GM23338 (cell line): ENCODE measurements at regions not wholly inside any gene's neighbourhood (a gene's known extent, or its start where the extent isn't known, plus 50 kb on each side); places are given as distances from the start of the nearest gene placed in this dataset.

Experiments used
- ATAC-seq: fragments of 200-7000 bp; cut with Tn5 transposase; 3 replicates; pipeline ENCODE4 v1.9.1; 2020
- DNase-seq: peaks from one replicate; pipeline ENCODE4 v3.0.0-alpha.2; 2015; ENCODE audit warnings: low spot score
- H2AFZ ChIP-seq: fragments of 200-600 bp; sonication (generic); 2 replicates; pipeline ENCODE4 v1.8.0; 2016; ENCODE audit warnings: antibody characterized with exemption, mild to moderate bottlenecking, moderate library complexity
- H3F3A ChIP-seq: fragments of 200-600 bp; sonication (generic); replicated peaks from 2 replicates; pipeline ENCODE4 v1.8.0; 2017; ENCODE audit warnings: antibody characterized with exemption, mixed run types, low read depth
- H3K27ac ChIP-seq: fragments of 200-600 bp; sonication (generic); 2 replicates; pipeline ENCODE4 v1.6.1; 2016; ENCODE audit warnings: low read depth
- H3K27me3 ChIP-seq: fragments of 200-600 bp; sonication (generic); 2 replicates; pipeline ENCODE4 v1.8.0; 2016; ENCODE audit warnings: mild to moderate bottlenecking, mixed run types, moderate library complexity; ENCODE audit not compliant: insufficient read depth
- H3K36me3 ChIP-seq: fragments of 200-600 bp; sonication (generic); 2 replicates; pipeline ENCODE4 v1.8.0; 2016; ENCODE audit warnings: mild to moderate bottlenecking; ENCODE audit not compliant: insufficient read depth
- H3K4me1 ChIP-seq: fragments of 200-600 bp; sonication (generic); 2 replicates; pipeline ENCODE4 v1.8.0; 2016; ENCODE audit warnings: mild to moderate bottlenecking, moderate library complexity; ENCODE audit not compliant: insufficient read depth
- H3K4me2 ChIP-seq: fragments of 200-600 bp; sonication (generic); 2 replicates; pipeline ENCODE4 v1.7.1; 2017; ENCODE audit warnings: mixed run types
- H3K4me3 ChIP-seq: fragments of 200-600 bp; sonication (generic); 2 replicates; pipeline ENCODE4 v1.6.1; 2016; ENCODE audit warnings: mixed run types
- H3K79me2 ChIP-seq: fragments of 200-600 bp; sonication (generic); replicated peaks from 2 replicates; pipeline ENCODE4 v1.8.0; 2017; ENCODE audit warnings: mild to moderate bottlenecking; ENCODE audit not compliant: insufficient read depth
- H3K9me2 ChIP-seq: fragments of 200-600 bp; sonication (generic); 2 replicates; pipeline ENCODE4 v1.8.0; 2017; ENCODE audit not compliant: insufficient read depth
- H4K20me1 ChIP-seq: fragments of 200-600 bp; sonication (generic); replicated peaks from 2 replicates; pipeline ENCODE4 v1.8.0; 2017; ENCODE audit warnings: mild to moderate bottlenecking; ENCODE audit not compliant: insufficient read depth
- H3K27ac Mint-ChIP-seq: 2 replicates; pipeline ENCODE4 v1.8.0; 2020; ENCODE audit warnings: inconsistent platforms, mild to moderate bottlenecking, moderate library complexity, mixed read lengths
- H3K27me3 Mint-ChIP-seq: 3 replicates; pipeline ENCODE4 v1.8.0; 2022; ENCODE audit warnings: low read depth, mild to moderate bottlenecking, moderate library complexity, mixed read lengths, inconsistent platforms; ENCODE audit not compliant: insufficient read depth, poor library complexity
- H3K36me3 Mint-ChIP-seq: 3 replicates; pipeline ENCODE4 v1.8.0; 2021; ENCODE audit warnings: low read depth, mild to moderate bottlenecking, inconsistent platforms, moderate library complexity, mixed read lengths
- H3K4me1 Mint-ChIP-seq: 3 replicates; pipeline ENCODE4 v1.8.0; 2020; ENCODE audit warnings: mild to moderate bottlenecking, inconsistent platforms, mixed read lengths
- H3K4me3 Mint-ChIP-seq: 3 replicates; pipeline ENCODE4 v1.8.0; 2021; ENCODE audit warnings: moderate library complexity, mild to moderate bottlenecking, inconsistent platforms, mixed read lengths
- H3K9me3 Mint-ChIP-seq: 3 replicates; pipeline ENCODE4 v1.8.0; 2020; ENCODE audit warnings: moderate library complexity, mild to moderate bottlenecking, inconsistent platforms, mixed read lengths
- CREB1 ChIP-seq: fragments of 250-450 bp; sonication (Bioruptor Pico); IDR thresholded peaks from 2 replicates; pipeline ENCODE4 v1.5.0; 2020; ENCODE audit warnings: low read depth, mild to moderate bottlenecking, moderate library complexity
- ZNF114 ChIP-seq: fragments of 250-450 bp; sonication (Bioruptor Pico); IDR thresholded peaks from 2 replicates; pipeline ENCODE4 v1.5.0; 2020; ENCODE audit warnings: mild to moderate bottlenecking, moderate library complexity
- ZNF331 ChIP-seq: fragments of 250-450 bp; sonication (Bioruptor Pico); IDR thresholded peaks from 2 replicates; pipeline ENCODE4 v1.5.0; 2020; ENCODE audit warnings: low read depth, mild to moderate bottlenecking, moderate library complexity
- TF ChIP-seq, protein P1 (sequence below), 2 experiments: fragments of 200-600 bp in 1 of 2; sonication (generic) in 1 of 2; conservative IDR thresholded peaks; 2 replicates each; pipeline versions ENCODE4 v1.5.1 to v1.6.1; 2016 to 2017; ENCODE audit warnings: antibody characterized with exemption in 2 of 2, low read depth in 2 of 2, mild to moderate bottlenecking in 2 of 2, moderate library complexity in 1 of 2
- TF ChIP-seq, protein P2 (sequence below): fragments of 250-450 bp; sonication (Bioruptor Pico); IDR thresholded peaks from 2 replicates; pipeline ENCODE4 v1.5.0; 2020; ENCODE audit warnings: mild to moderate bottlenecking, moderate library complexity
- TF ChIP-seq, protein P3 (sequence below): IDR thresholded peaks from one replicate; pipeline ENCODE4 v1.6.1; 2018; ENCODE audit warnings: antibody characterized with exemption; ENCODE audit not compliant: unreplicated experiment
- TF ChIP-seq, protein P4 (sequence below): IDR thresholded peaks from 2 replicates; pipeline ENCODE4 v1.6.1; 2016; ENCODE audit warnings: antibody characterized with exemption

DNA sequence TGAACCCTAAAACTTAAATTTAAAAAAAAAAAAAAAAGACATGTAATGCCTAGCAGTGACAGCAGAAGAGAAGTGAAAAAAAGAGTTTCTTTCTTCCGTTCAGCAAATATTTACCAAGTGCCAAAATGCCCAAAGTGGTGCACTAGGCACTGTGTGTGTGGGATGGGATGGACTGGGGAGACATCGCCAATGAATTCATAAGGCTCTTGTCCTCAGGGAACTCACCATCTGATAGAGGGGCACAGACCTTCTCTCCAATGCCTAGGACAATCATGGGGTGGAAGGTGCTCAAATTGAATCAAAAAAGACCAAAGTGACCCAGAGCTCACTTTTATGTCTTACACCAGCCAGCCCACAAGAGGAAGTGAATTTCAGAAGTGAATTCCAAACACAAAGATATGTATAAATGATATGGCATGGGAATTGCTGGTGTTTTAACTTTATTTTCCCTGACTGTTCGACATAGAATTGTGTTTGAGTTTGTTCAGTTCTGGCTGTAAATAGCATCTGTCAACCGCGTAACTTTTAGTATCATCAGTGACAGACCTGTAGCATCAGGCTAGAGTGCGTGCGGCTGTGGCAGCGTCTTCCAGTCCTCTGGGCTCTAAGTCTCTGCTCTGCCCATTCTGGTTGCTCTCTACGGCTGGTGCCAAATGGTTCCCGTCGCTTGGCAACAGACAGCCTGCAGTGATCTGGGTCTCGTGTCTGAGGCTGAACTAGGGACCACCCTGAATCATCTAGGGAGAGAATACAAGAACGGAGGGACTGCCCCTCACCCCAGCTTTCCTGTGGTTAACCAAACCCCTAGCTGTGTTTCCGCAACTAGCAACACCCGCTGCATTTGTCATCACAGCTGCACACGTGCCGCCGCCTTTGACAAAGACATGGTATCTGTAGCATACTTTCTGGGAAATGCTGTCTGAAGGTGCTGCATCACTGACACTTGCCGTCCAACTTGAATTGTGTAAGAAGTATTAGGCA lies 154.0 kb upstream of the THBS1 start:
- Histone ChIP-seq H2AFZ (no peak overlapping the region; the same call in 1 of the 2 replicates), H3F3A (no peaks in the 10 kb centered on the region), H3K27ac (no peak overlapping the region), H3K4me2 (no peak overlapping the region), H3K4me1 (no peaks in the 10 kb centered on the region), H3K79me2 (no peaks in the 10 kb centered on the region), H3K9me2 (0 out of 2 replicates have a peak, but pooled peaks cover 8% of the 10 kb centered on the region), H3K27me3 (no peaks in the 10 kb centered on the region), H3K4me3 (no peak overlapping the region), H3K36me3 (no peaks in the 10 kb centered on the region), H4K20me1 (no peaks in the 10 kb centered on the region)
- Mint-ChIP-seq H3K27me3 (peaks cover 2% of the 10 kb centered on the region), H3K4me1 (peaks cover 3% of the 10 kb centered on the region; the same call in 1 of the 3 replicates), H3K9me3 (no peaks in the 10 kb centered on the region), H3K36me3 (no peaks in the 10 kb centered on the region), H3K27ac (no peak overlapping the region), H3K4me3 (no peak overlapping the region)
- no peak for DNase-seq
- TF ChIP-seq, protein P1, sequence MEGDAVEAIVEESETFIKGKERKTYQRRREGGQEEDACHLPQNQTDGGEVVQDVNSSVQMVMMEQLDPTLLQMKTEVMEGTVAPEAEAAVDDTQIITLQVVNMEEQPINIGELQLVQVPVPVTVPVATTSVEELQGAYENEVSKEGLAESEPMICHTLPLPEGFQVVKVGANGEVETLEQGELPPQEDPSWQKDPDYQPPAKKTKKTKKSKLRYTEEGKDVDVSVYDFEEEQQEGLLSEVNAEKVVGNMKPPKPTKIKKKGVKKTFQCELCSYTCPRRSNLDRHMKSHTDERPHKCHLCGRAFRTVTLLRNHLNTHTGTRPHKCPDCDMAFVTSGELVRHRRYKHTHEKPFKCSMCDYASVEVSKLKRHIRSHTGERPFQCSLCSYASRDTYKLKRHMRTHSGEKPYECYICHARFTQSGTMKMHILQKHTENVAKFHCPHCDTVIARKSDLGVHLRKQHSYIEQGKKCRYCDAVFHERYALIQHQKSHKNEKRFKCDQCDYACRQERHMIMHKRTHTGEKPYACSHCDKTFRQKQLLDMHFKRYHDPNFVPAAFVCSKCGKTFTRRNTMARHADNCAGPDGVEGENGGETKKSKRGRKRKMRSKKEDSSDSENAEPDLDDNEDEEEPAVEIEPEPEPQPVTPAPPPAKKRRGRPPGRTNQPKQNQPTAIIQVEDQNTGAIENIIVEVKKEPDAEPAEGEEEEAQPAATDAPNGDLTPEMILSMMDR (conservative IDR thresholded peaks at IDR 0.05; ENCODE audit: low read depth in 2 of 2), result no peak
- no peak for TF ChIP-seq ZNF114 (CRISPR knock-in tag)
- no peak for ATAC-seq

DNA sequence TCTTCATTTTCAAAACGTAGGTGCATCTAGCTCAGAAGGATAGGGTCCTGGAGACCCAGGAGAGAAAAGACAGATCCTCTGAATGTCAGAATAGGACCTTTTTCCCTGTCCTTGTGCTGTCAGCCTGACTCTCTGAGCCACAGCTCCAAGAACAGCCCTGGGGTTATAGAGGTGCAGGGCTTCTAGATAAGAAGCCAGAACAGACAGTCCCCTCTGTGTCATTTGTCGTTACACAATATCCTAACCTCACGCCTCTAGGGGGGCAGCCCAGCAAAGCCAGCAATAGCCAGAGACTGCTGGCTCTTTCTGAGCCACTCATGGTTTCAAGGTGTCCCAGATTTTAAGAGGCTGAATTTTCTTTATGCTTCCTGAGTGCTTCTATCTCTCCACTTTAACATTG lies 153.2 kb upstream of the THBS1 start:
- H3K27ac ChIP-seq, result no peak overlapping the region
- no peak for DNase-seq
- TF ChIP-seq ZNF331 (no peak), CREB1 (no peak)
- TF ChIP-seq, protein P2, sequence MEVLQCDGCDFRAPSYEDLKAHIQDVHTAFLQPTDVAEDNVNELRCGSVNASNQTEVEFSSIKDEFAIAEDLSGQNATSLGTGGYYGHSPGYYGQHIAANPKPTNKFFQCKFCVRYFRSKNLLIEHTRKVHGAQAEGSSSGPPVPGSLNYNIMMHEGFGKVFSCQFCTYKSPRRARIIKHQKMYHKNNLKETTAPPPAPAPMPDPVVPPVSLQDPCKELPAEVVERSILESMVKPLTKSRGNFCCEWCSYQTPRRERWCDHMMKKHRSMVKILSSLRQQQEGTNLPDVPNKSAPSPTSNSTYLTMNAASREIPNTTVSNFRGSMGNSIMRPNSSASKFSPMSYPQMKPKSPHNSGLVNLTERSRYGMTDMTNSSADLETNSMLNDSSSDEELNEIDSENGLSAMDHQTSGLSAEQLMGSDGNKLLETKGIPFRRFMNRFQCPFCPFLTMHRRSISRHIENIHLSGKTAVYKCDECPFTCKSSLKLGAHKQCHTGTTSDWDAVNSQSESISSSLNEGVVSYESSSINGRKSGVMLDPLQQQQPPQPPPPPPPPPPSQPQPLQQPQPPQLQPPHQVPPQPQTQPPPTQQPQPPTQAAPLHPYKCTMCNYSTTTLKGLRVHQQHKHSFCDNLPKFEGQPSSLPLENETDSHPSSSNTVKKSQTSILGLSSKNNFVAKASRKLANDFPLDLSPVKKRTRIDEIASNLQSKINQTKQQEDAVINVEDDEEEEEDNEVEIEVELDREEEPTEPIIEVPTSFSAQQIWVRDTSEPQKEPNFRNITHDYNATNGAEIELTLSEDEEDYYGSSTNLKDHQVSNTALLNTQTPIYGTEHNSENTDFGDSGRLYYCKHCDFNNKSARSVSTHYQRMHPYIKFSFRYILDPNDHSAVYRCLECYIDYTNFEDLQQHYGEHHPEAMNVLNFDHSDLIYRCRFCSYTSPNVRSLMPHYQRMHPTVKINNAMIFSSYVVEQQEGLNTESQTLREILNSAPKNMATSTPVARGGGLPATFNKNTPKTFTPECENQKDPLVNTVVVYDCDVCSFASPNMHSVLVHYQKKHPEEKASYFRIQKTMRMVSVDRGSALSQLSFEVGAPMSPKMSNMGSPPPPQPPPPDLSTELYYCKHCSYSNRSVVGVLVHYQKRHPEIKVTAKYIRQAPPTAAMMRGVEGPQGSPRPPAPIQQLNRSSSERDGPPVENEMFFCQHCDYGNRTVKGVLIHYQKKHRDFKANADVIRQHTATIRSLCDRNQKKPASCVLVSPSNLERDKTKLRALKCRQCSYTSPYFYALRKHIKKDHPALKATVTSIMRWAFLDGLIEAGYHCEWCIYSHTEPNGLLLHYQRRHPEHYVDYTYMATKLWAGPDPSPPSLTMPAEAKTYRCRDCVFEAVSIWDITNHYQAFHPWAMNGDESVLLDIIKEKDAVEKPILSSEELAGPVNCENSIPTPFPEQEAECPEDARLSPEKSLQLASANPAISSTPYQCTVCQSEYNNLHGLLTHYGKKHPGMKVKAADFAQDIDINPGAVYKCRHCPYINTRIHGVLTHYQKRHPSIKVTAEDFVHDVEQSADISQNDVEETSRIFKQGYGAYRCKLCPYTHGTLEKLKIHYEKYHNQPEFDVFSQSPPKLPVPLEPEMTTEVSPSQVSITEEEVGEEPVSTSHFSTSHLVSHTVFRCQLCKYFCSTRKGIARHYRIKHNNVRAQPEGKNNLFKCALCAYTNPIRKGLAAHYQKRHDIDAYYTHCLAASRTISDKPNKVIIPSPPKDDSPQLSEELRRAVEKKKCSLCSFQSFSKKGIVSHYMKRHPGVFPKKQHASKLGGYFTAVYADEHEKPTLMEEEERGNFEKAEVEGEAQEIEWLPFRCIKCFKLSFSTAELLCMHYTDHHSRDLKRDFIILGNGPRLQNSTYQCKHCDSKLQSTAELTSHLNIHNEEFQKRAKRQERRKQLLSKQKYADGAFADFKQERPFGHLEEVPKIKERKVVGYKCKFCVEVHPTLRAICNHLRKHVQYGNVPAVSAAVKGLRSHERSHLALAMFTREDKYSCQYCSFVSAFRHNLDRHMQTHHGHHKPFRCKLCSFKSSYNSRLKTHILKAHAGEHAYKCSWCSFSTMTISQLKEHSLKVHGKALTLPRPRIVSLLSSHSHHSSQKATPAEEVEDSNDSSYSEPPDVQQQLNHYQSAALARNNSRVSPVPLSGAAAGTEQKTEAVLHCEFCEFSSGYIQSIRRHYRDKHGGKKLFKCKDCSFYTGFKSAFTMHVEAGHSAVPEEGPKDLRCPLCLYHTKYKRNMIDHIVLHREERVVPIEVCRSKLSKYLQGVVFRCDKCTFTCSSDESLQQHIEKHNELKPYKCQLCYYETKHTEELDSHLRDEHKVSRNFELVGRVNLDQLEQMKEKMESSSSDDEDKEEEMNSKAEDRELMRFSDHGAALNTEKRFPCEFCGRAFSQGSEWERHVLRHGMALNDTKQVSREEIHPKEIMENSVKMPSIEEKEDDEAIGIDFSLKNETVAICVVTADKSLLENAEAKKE (CRISPR knock-in tag), result no peak
- TF ChIP-seq, protein P3, sequence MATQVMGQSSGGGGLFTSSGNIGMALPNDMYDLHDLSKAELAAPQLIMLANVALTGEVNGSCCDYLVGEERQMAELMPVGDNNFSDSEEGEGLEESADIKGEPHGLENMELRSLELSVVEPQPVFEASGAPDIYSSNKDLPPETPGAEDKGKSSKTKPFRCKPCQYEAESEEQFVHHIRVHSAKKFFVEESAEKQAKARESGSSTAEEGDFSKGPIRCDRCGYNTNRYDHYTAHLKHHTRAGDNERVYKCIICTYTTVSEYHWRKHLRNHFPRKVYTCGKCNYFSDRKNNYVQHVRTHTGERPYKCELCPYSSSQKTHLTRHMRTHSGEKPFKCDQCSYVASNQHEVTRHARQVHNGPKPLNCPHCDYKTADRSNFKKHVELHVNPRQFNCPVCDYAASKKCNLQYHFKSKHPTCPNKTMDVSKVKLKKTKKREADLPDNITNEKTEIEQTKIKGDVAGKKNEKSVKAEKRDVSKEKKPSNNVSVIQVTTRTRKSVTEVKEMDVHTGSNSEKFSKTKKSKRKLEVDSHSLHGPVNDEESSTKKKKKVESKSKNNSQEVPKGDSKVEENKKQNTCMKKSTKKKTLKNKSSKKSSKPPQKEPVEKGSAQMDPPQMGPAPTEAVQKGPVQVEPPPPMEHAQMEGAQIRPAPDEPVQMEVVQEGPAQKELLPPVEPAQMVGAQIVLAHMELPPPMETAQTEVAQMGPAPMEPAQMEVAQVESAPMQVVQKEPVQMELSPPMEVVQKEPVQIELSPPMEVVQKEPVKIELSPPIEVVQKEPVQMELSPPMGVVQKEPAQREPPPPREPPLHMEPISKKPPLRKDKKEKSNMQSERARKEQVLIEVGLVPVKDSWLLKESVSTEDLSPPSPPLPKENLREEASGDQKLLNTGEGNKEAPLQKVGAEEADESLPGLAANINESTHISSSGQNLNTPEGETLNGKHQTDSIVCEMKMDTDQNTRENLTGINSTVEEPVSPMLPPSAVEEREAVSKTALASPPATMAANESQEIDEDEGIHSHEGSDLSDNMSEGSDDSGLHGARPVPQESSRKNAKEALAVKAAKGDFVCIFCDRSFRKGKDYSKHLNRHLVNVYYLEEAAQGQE, result no peak
- TF ChIP-seq, protein P4, sequence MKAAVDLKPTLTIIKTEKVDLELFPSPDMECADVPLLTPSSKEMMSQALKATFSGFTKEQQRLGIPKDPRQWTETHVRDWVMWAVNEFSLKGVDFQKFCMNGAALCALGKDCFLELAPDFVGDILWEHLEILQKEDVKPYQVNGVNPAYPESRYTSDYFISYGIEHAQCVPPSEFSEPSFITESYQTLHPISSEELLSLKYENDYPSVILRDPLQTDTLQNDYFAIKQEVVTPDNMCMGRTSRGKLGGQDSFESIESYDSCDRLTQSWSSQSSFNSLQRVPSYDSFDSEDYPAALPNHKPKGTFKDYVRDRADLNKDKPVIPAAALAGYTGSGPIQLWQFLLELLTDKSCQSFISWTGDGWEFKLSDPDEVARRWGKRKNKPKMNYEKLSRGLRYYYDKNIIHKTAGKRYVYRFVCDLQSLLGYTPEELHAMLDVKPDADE, result no peak

More for the DNA sequence above, 153.2 kb upstream of the THBS1 start:
- Mint-ChIP-seq H3K36me3 (no peaks in the 10 kb centered on the region), H3K4me1 (peaks cover 3% of the 10 kb centered on the region; the same call in 1 of the 3 replicates), H3K9me3 (no peaks in the 10 kb centered on the region), H3K27ac (no peak overlapping the region), H3K27me3 (peaks cover 2% of the 10 kb centered on the region), H3K4me3 (no peak overlapping the region)
- H3K27me3 ChIP-seq, result no peaks in the 10 kb centered on the region
- no peaks in the 10 kb centered on the region for H4K20me1 ChIP-seq
- H3K4me3 ChIP-seq, result no peak overlapping the region
- H3F3A ChIP-seq, result no peaks in the 10 kb centered on the region
- H2AFZ ChIP-seq, result no peak overlapping the region
- no peaks in the 10 kb centered on the region for H3K4me1 ChIP-seq
- no peak overlapping the region for H3K4me2 ChIP-seq
- no peak for ATAC-seq
- H3K79me2 ChIP-seq, result no peaks in the 10 kb centered on the region
- H3K36me3 ChIP-seq, result no peaks in the 10 kb centered on the region
- peaks cover 15% of the 10 kb centered on the region for H3K9me2 ChIP-seq
